ENCODE measurements at regions not wholly inside any gene's neighbourhood (a gene's known extent, or its start where the extent isn't known, plus 50 kb on each side); places are given as distances from the start of the nearest gene placed in this dataset.

DNA sequence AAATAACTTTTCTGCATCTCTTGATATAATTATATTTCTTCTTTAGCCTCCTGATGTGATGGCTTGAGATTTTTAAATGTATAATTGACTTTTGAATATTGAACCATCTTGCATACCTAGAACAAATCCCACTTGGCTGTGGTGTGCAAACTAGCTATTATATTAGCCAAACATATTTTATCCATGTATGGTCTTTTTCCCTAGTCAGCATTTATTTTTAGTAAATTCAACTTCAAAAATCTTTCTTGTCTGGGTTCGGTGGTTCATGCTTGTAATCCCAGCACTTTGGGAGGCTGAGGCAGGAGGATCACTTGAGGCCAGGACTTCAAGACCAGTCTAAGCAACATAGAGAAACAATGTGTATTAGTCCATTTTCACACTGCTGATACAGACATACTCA is 386.6 kb upstream of the VWC2 start:
- no peaks in the 10 kb centered on the region for H3K27me3 ChIP-seq (replicated peaks; ENCODE audit: control insufficient read depth, insufficient read depth, low read length)
- no peak overlapping the region for H3K4me3 ChIP-seq (replicated peaks; ENCODE audit: low read depth, low read length)
- no peak for DNase-seq (ENCODE audit: extremely low read depth, insufficient read length)
- no peaks in the 10 kb centered on the region for H3K36me3 ChIP-seq (ENCODE audit: control insufficient read depth, insufficient read depth, low read length)
- no peak for TF ChIP-seq CTCF (IDR thresholded peaks at IDR 0.05; ENCODE audit: insufficient read depth, low read length, poor library complexity, severe bottlenecking)

- Histone ChIP-seq H3K4me3 (replicated peaks; ENCODE audit: low read depth, low read length) (no peak overlapping the region), H3K27me3 (replicated peaks; ENCODE audit: control insufficient read depth, insufficient read depth, low read length) (no peaks in the 10 kb centered on the region), H3K36me3 (ENCODE audit: control insufficient read depth, insufficient read depth, low read length) (no peaks in the 10 kb centered on the region)
- DNase-seq (ENCODE audit: extremely low read depth, insufficient read length): no peak
- TF ChIP-seq CTCF (IDR thresholded peaks at IDR 0.05; ENCODE audit: insufficient read depth, low read length, poor library complexity, severe bottlenecking): no peak
Observed at GRCh38 chr7:49389871-49390479, 383.5 kb upstream of the VWC2 start.

GRCh38 chr7:49396229-49396628 is 377.2 kb upstream of the VWC2 start:
- Histone ChIP-seq H3K27me3 (replicated peaks; ENCODE audit: control insufficient read depth, insufficient read depth, low read length) (no peaks in the 10 kb centered on the region; the same call in 1 of the 2 replicates), H3K36me3 (ENCODE audit: control insufficient read depth, insufficient read depth, low read length) (no peaks in the 10 kb centered on the region), H3K4me3 (replicated peaks; ENCODE audit: low read depth, low read length) (no peak overlapping the region)
- no peak for DNase-seq (ENCODE audit: extremely low read depth, insufficient read length)
- TF ChIP-seq CTCF (IDR thresholded peaks at IDR 0.05; ENCODE audit: insufficient read depth, low read length, poor library complexity, severe bottlenecking): no peak

DNA sequence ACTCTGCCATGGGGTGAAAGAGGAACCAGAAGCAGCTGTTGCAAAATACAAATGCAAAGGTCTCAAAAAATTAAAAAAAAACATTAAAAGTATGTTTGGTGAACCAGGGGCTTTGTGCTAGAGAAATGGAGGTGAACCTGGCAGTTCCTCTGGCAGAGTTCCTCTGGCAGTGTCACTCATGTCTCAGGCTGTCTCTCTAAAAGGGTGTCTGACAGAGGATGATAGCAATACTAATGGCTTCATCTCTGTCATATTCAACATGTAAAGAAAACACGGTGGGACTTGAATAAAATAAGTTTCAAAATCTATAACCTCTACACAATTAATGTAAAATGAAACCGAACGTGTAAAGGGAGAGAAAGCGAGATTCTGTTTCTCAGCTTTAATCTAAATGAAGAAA is 375.7 kb upstream of the VWC2 start:
- DNase-seq (ENCODE audit: extremely low read depth, insufficient read length): no peak
- Histone ChIP-seq H3K4me3 (replicated peaks; ENCODE audit: low read depth, low read length) (no peak overlapping the region), H3K27me3 (replicated peaks; ENCODE audit: control insufficient read depth, insufficient read depth, low read length) (no peaks in the 10 kb centered on the region; the same call in 1 of the 2 replicates), H3K36me3 (ENCODE audit: control insufficient read depth, insufficient read depth, low read length) (no peaks in the 10 kb centered on the region)
- TF ChIP-seq CTCF (IDR thresholded peaks at IDR 0.05; ENCODE audit: insufficient read depth, low read length, poor library complexity, severe bottlenecking): no peak

DNA sequence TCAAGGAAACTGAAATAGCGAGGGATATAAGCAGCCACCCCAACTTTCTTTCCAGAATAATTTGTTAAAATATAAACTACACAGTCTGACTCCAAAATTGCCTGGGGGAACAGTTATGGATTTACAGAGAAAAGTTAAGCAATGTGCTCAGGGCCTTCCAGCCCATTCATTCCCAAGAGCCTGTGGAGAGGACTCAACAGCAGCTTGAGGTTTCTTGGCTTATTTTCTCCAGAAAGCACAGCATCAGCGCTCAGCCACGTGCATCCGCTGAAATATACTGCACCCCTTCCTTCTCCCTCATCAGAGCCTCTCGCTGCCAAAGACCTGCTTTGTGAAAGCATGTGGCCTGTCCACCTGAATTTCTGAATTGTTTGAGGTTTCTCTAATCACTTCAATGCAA is 375.2 kb upstream of the VWC2 start:
- TF ChIP-seq CTCF (IDR thresholded peaks at IDR 0.05; ENCODE audit: insufficient read depth, low read length, poor library complexity, severe bottlenecking): no peak
- no peak for DNase-seq (ENCODE audit: extremely low read depth, insufficient read length)
- Histone ChIP-seq H3K4me3 (replicated peaks; ENCODE audit: low read depth, low read length) (no peak overlapping the region), H3K27me3 (replicated peaks; ENCODE audit: control insufficient read depth, insufficient read depth, low read length) (no peaks in the 10 kb centered on the region; the same call in 1 of the 2 replicates), H3K36me3 (ENCODE audit: control insufficient read depth, insufficient read depth, low read length) (no peaks in the 10 kb centered on the region)

- TF ChIP-seq CTCF (IDR thresholded peaks at IDR 0.05; ENCODE audit: insufficient read depth, low read length, poor library complexity, severe bottlenecking): no peak
- Histone ChIP-seq H3K27me3 (replicated peaks; ENCODE audit: control insufficient read depth, insufficient read depth, low read length) (no peaks in the 10 kb centered on the region; the same call in 1 of the 2 replicates), H3K4me3 (replicated peaks; ENCODE audit: low read depth, low read length) (no peak overlapping the region), H3K36me3 (ENCODE audit: control insufficient read depth, insufficient read depth, low read length) (no peaks in the 10 kb centered on the region)
- no peak for DNase-seq (ENCODE audit: extremely low read depth, insufficient read length)
Observed at GRCh38 chr7:49398746-49399145, 374.7 kb upstream of the VWC2 start.
